Smooth muscle cell (in vitro differentiated cells): ENCODE measurements at regions not wholly inside any gene's neighbourhood (a gene's known extent, or its start where the extent isn't known, plus 50 kb on each side); places are given as distances from the start of the nearest gene placed in this dataset. TPM values are rescaled to one million over a fixed set of nuclear protein-coding genes. Genes with fewer than 3 reads are reported as not detected.

ENCODE experiments used
- DNase-seq: peaks from one replicate; lab custom pipeline; 2025; ENCODE audit not compliant: unreplicated experiment; lab: John Stamatoyannopoulos, UW
- H2AFZ ChIP-seq: fragments of 200-600 bp; sonication (generic); 2 replicates; pipeline ENCODE4 v1.6.0; 2016; ENCODE audit warnings: antibody characterized with exemption, low read depth, mild to moderate bottlenecking
- H3F3A ChIP-seq: fragments of 200-600 bp; sonication (generic); 2 replicates; pipeline ENCODE4 v1.6.0; 2017; ENCODE audit warnings: antibody characterized with exemption, low read depth
- H3K27ac ChIP-seq: fragments of 200-600 bp; sonication (generic); 2 replicates; pipeline ENCODE4 v1.5.1; 2016; ENCODE audit warnings: low read depth, mild to moderate bottlenecking
- H3K27me3 ChIP-seq: fragments of 200-600 bp; sonication (generic); 2 replicates; pipeline ENCODE4 v1.6.1; 2016; ENCODE audit warnings: low read depth, mild to moderate bottlenecking
- H3K36me3 ChIP-seq: fragments of 200-600 bp; sonication (generic); 2 replicates; pipeline ENCODE4 v1.5.1; 2016; ENCODE audit warnings: low read depth
- H3K4me1 ChIP-seq: fragments of 200-600 bp; sonication (generic); 2 replicates; pipeline ENCODE4 v1.5.1; 2016; ENCODE audit warnings: low read depth
- H3K4me2 ChIP-seq: fragments of 200-600 bp; sonication (generic); 2 replicates; pipeline ENCODE4 v1.6.0; 2016; ENCODE audit warnings: mild to moderate bottlenecking
- H3K4me3 ChIP-seq: fragments of 200-600 bp; sonication (generic); 2 replicates; pipeline ENCODE4 v1.5.1; 2016; ENCODE audit warnings: mild to moderate bottlenecking
- H3K79me2 ChIP-seq: fragments of 200-600 bp; sonication (generic); 2 replicates; pipeline ENCODE4 v1.6.0; 2016; ENCODE audit warnings: low read depth, mild to moderate bottlenecking
- H3K9ac ChIP-seq: fragments of 200-600 bp; sonication (generic); 2 replicates; pipeline ENCODE4 v1.6.0; 2016; ENCODE audit warnings: low read depth
- H3K9me3 ChIP-seq: fragments of 200-600 bp; sonication (generic); replicated peaks from 2 replicates; pipeline ENCODE4 v1.5.1; 2016; ENCODE audit warnings: low read depth
- H4K20me1 ChIP-seq: fragments of 200-600 bp; sonication (generic); 2 replicates; pipeline ENCODE4 v1.6.0; 2016; ENCODE audit warnings: low read depth
- WGBS: methylation state at CpG from one replicate; pipeline ENCODE4 v1.1.7; 2016; ENCODE audit warnings: low lambda C conversion rate; 5-methylcytosine and 5-hydroxymethylcytosine counted together
- small RNA-seq: library from RNA; depleted of rRNA; stranded (forward); fragments of <200 nt; gene quantifications from one replicate; pipeline ENCODE3, GENCODE V24; 2014
- TF ChIP-seq, protein P1 (sequence below): fragments of 200-600 bp; sonication (generic); IDR thresholded peaks from 2 replicates; pipeline ENCODE4 v1.5.1; 2017; ENCODE audit warnings: borderline replicate concordance, mild to moderate bottlenecking, antibody characterized with exemption; ENCODE audit not compliant: insufficient read depth, poor library complexity, severe bottlenecking

- no peaks in the 10 kb centered on the region for H4K20me1 ChIP-seq
- no peaks in the 10 kb centered on the region for H3K9me3 ChIP-seq
- TF ChIP-seq, protein P1, sequence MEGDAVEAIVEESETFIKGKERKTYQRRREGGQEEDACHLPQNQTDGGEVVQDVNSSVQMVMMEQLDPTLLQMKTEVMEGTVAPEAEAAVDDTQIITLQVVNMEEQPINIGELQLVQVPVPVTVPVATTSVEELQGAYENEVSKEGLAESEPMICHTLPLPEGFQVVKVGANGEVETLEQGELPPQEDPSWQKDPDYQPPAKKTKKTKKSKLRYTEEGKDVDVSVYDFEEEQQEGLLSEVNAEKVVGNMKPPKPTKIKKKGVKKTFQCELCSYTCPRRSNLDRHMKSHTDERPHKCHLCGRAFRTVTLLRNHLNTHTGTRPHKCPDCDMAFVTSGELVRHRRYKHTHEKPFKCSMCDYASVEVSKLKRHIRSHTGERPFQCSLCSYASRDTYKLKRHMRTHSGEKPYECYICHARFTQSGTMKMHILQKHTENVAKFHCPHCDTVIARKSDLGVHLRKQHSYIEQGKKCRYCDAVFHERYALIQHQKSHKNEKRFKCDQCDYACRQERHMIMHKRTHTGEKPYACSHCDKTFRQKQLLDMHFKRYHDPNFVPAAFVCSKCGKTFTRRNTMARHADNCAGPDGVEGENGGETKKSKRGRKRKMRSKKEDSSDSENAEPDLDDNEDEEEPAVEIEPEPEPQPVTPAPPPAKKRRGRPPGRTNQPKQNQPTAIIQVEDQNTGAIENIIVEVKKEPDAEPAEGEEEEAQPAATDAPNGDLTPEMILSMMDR = no peak
- no peak overlapping the region for H3K27ac ChIP-seq
- no peak overlapping the region for H3K4me3 ChIP-seq
- no peak overlapping the region for H3K4me2 ChIP-seq
- no peaks in the 10 kb centered on the region for H3K4me1 ChIP-seq
- no peaks in the 10 kb centered on the region for H3F3A ChIP-seq
- WGBS = 75% methylated on average over 3 of the region's 3 CpGs
- no peaks in the 10 kb centered on the region for H3K36me3 ChIP-seq
- H3K9ac ChIP-seq = no peak overlapping the region
- no peaks in the 10 kb centered on the region for H3K27me3 ChIP-seq
- H3K79me2 ChIP-seq = no peaks in the 10 kb centered on the region
- DNase-seq = no peak
- no peak overlapping the region for H2AFZ ChIP-seq
These were observed 63.5 kb upstream of the MAOA start for GRCh38 chrX:43592597-43592996.

- Histone ChIP-seq H3K79me2 (no peaks in the 10 kb centered on the region), H3K27ac (no peak overlapping the region), H2AFZ (no peak overlapping the region), H3K9ac (no peak overlapping the region), H3F3A (no peaks in the 10 kb centered on the region), H3K4me3 (no peak overlapping the region), H4K20me1 (no peaks in the 10 kb centered on the region), H3K4me2 (no peak overlapping the region), H3K4me1 (no peaks in the 10 kb centered on the region), H3K27me3 (no peaks in the 10 kb centered on the region), H3K9me3 (no peaks in the 10 kb centered on the region), H3K36me3 (no peaks in the 10 kb centered on the region)
- no peak for DNase-seq
- TF ChIP-seq, protein P1 = no peak
These were observed 60.2 kb upstream of the MAOA start for GRCh38 chrX:43595931-43596330.

DNA sequence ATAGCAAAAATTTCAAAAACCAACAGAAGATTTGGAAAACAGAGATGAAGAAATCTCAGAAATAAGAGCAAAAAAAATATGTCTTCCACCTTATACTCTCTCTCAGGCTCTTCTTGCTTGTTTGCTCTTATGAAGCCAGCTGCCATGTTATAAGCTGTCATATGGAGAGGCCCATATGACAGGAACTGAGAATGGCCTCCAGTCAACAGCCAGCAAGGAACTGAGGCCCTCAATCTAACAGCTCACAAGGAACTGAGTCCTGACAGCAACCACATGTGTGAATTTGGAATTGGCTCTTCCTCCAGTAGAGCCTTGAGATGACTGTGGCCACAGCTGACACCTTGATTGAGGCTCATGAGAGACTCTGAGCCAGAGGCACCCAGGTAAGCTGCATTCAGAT is 51.3 kb upstream of the MAOA start:
- H3K4me3 ChIP-seq = no peak overlapping the region
- DNase-seq = no peak
- no peaks in the 10 kb centered on the region for H3K9me3 ChIP-seq
- no peak overlapping the region for H3K27ac ChIP-seq
- H3F3A ChIP-seq = no peaks in the 10 kb centered on the region
- no peak overlapping the region for H3K9ac ChIP-seq
- H3K27me3 ChIP-seq = no peaks in the 10 kb centered on the region
- H3K79me2 ChIP-seq = no peaks in the 10 kb centered on the region
- H3K36me3 ChIP-seq = no peaks in the 10 kb centered on the region
- no peaks in the 10 kb centered on the region for H3K4me1 ChIP-seq
- H4K20me1 ChIP-seq = no peaks in the 10 kb centered on the region
- TF ChIP-seq, protein P1 = no peak
- no peak overlapping the region for H2AFZ ChIP-seq
- H3K4me2 ChIP-seq = no peak overlapping the region

DNA sequence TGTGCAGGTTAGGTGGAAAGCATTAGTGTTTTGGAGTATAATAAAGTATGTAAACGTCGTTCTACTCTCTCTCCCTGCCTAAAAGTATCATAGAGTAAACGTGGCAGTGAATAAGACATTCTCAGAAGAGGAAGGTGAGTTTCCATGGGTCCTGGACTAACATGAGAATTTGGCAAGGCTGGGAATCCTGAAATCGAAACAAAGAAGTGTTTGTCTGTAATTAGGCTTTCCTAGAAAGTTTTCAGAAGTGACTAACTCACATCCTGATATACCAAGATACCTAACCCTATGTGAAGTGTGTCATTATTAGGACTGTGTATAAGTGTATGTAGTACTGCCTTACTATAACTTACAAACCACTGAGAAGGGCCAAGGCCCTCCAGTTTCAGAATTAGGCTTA is 50.7 kb upstream of the MAOA start:
- H2AFZ ChIP-seq = no peak overlapping the region

More for the DNA sequence above, 50.7 kb upstream of the MAOA start:
- no peak overlapping the region for H3K27ac ChIP-seq
- DNase-seq = no peak
- no peaks in the 10 kb centered on the region for H3K9me3 ChIP-seq
- no peaks in the 10 kb centered on the region for H3K79me2 ChIP-seq
- H3K4me1 ChIP-seq = no peaks in the 10 kb centered on the region
- H3K27me3 ChIP-seq = no peaks in the 10 kb centered on the region
- no peak overlapping the region for H3K4me2 ChIP-seq
- H4K20me1 ChIP-seq = no peaks in the 10 kb centered on the region
- H3F3A ChIP-seq = no peaks in the 10 kb centered on the region
- TF ChIP-seq, protein P1 = no peak
- 86% methylated on average over 4 of the region's 4 CpGs for WGBS
- H3K9ac ChIP-seq = no peak overlapping the region
- no peak overlapping the region for H3K4me3 ChIP-seq
- no peaks in the 10 kb centered on the region for H3K36me3 ChIP-seq

Small RNA genes lying in the stretch of these regions (small RNA-seq; reads per million reads assigned to genes)
- gene AL451086.1 = not detected
